H9 (cell line): ENCODE measurements at regions not wholly inside any gene's neighbourhood (a gene's known extent, or its start where the extent isn't known, plus 50 kb on each side); places are given as distances from the start of the nearest gene placed in this dataset.

ENCODE experiments used
- DNase-seq: peaks from one replicate; pipeline ENCODE4 v3.0.0-alpha.2; 2017
- H2AFZ ChIP-seq: one replicate; pipeline ENCODE4 v1.6.1; 2013; ENCODE audit warnings: mild to moderate bottlenecking, low read length, control low read depth, moderate library complexity
- H2AK5ac ChIP-seq: 2 replicates; pipeline ENCODE4 v1.6.1; 2013; ENCODE audit warnings: low read length, control low read depth, mixed read lengths; ENCODE audit not compliant: insufficient read length
- H2BK120ac ChIP-seq: one replicate; pipeline ENCODE4 v1.6.1; 2013; ENCODE audit warnings: low read depth, mild to moderate bottlenecking, low read length, control low read depth, inconsistent platforms; ENCODE audit not compliant: poor library complexity, severe bottlenecking
- H2BK12ac ChIP-seq: 2 replicates; pipeline ENCODE4 v1.6.1; 2013; ENCODE audit warnings: low read length, control low read depth, mixed read lengths, low read depth; ENCODE audit not compliant: insufficient read length
- H2BK15ac ChIP-seq: 2 replicates; pipeline ENCODE4 v1.6.1; 2013; ENCODE audit warnings: low read depth, low read length, control low read depth
- H2BK20ac ChIP-seq: one replicate; pipeline ENCODE4 v1.6.1; 2013; ENCODE audit warnings: low read depth, mild to moderate bottlenecking, low read length, control low read depth, inconsistent platforms; ENCODE audit not compliant: poor library complexity, severe bottlenecking
- H2BK5ac ChIP-seq: 2 replicates; pipeline ENCODE4 v1.6.1; 2013; ENCODE audit warnings: low read length, control low read depth, mixed read lengths; ENCODE audit not compliant: insufficient read length
- H3K14ac ChIP-seq: 2 replicates; pipeline ENCODE4 v1.6.1; 2013; ENCODE audit warnings: low read length, control low read depth; ENCODE audit not compliant: insufficient read depth
- H3K18ac ChIP-seq: 2 replicates; pipeline ENCODE4 v1.6.1; 2013; ENCODE audit warnings: low read depth, mild to moderate bottlenecking, mixed read lengths, low read length, control low read depth; ENCODE audit not compliant: insufficient read length
- H3K23ac ChIP-seq: 2 replicates; pipeline ENCODE4 v1.6.1; 2013; ENCODE audit warnings: low read length, control low read depth, mixed read lengths, low read depth; ENCODE audit not compliant: insufficient read length
- H3K23me2 ChIP-seq: 2 replicates; pipeline ENCODE4 v1.6.1; 2013; ENCODE audit warnings: low read depth, mild to moderate bottlenecking, mixed read lengths, low read length, control low read depth; ENCODE audit not compliant: insufficient read length, poor library complexity, severe bottlenecking
- H3K27ac ChIP-seq: 2 replicates; pipeline ENCODE4 v1.5.1; 2013; ENCODE audit warnings: low read length, control low read depth, mixed read lengths, low read depth; ENCODE audit not compliant: insufficient read length
- H3K27me3 ChIP-seq: 2 replicates; pipeline ENCODE4 v1.6.1; 2013; ENCODE audit warnings: low read length, control low read depth, inconsistent platforms; ENCODE audit not compliant: insufficient read depth
- H3K4ac ChIP-seq: 2 replicates; pipeline ENCODE4 v1.6.1; 2013; ENCODE audit warnings: low read depth, mild to moderate bottlenecking, control low read depth, inconsistent platforms, low read length, moderate library complexity
- H3K4me1 ChIP-seq: 2 replicates; pipeline ENCODE4 v1.6.1; 2013; ENCODE audit warnings: low read length, control low read depth, inconsistent platforms; ENCODE audit not compliant: insufficient read depth
- H3K4me2 ChIP-seq: 2 replicates; pipeline ENCODE4 v1.6.1; 2013; ENCODE audit warnings: low read length, control low read depth, mixed read lengths; ENCODE audit not compliant: insufficient read length, insufficient read depth
- H3K56ac ChIP-seq: 2 replicates; pipeline ENCODE4 v1.6.1; 2013; ENCODE audit warnings: low read depth, mild to moderate bottlenecking, mixed read lengths, low read length, control low read depth; ENCODE audit not compliant: insufficient read length
- H3K79me1 ChIP-seq: 2 replicates; pipeline ENCODE4 v1.6.1; 2013; ENCODE audit warnings: low read depth, mild to moderate bottlenecking, moderate library complexity, low read length, control low read depth, inconsistent platforms; ENCODE audit not compliant: insufficient read depth, poor library complexity, severe bottlenecking
- H3K79me2 ChIP-seq: 2 replicates; pipeline ENCODE4 v1.6.1; 2013; ENCODE audit warnings: low read length, control low read depth, inconsistent platforms; ENCODE audit not compliant: insufficient read depth
- H3K9ac ChIP-seq: 2 replicates; pipeline ENCODE4 v1.6.1; 2013; ENCODE audit warnings: low read length, control low read depth, mixed read lengths; ENCODE audit not compliant: insufficient read length; ENCODE audit errors: extremely low read depth
- H3K9me3 ChIP-seq: one replicate; pipeline ENCODE4 v1.6.1; 2013; ENCODE audit warnings: low read depth, low read length, inconsistent platforms; ENCODE audit not compliant: control insufficient read depth
- H3T11ph ChIP-seq: one replicate; pipeline ENCODE4 v1.6.1; 2013; ENCODE audit warnings: mild to moderate bottlenecking, low read length, control low read depth, inconsistent platforms
- H4K20me1 ChIP-seq: one replicate; pipeline ENCODE4 v1.6.1; 2013; ENCODE audit not compliant: control insufficient read depth, insufficient read length, insufficient read depth
- H4K5ac ChIP-seq: 2 replicates; pipeline ENCODE4 v1.6.1; 2013; ENCODE audit warnings: low read depth, mild to moderate bottlenecking, mixed read lengths, low read length, control low read depth; ENCODE audit not compliant: insufficient read length
- H4K8ac ChIP-seq: replicated peaks from 2 replicates; pipeline ENCODE4 v1.6.1; 2013; ENCODE audit warnings: low read length, control low read depth, mixed read lengths, low read depth; ENCODE audit not compliant: insufficient read length
- H4K91ac ChIP-seq: 2 replicates; pipeline ENCODE4 v1.6.1; 2013; ENCODE audit warnings: low read depth, mild to moderate bottlenecking, moderate library complexity, mixed read lengths, low read length, control low read depth; ENCODE audit not compliant: insufficient read length
- H3K27ac Mint-ChIP-seq, 3 experiments: 2 replicates in 2 of 3; 3 replicates in 1 of 3; pipeline ENCODE4 v1.8.0; 2020 to 2021; ENCODE audit warnings: mixed read lengths in 3 of 3, mild to moderate bottlenecking in 1 of 3, moderate library complexity in 1 of 3
- H3K27me3 Mint-ChIP-seq: 2 replicates; pipeline ENCODE4 v1.8.0; 2021; ENCODE audit warnings: low read depth, mild to moderate bottlenecking, moderate library complexity, mixed read lengths
- H3K36me3 Mint-ChIP-seq, 3 experiments: 2 replicates in 2 of 3; 3 replicates in 1 of 3; pipeline ENCODE4 v1.8.0; 2020 to 2021; ENCODE audit warnings: low read depth in 3 of 3, mixed read lengths in 3 of 3; ENCODE audit not compliant: insufficient read depth in 1 of 3
- H3K4me1 Mint-ChIP-seq, 2 experiments: 2 replicates each; pipeline ENCODE4 v1.8.0; 2020; ENCODE audit warnings: mixed read lengths in 2 of 2
- H3K4me3 Mint-ChIP-seq, 2 experiments: 2 replicates in 1 of 2; 3 replicates in 1 of 2; pipeline ENCODE4 v1.8.0; 2020 to 2021; ENCODE audit warnings: mild to moderate bottlenecking in 2 of 2, mixed read lengths in 2 of 2, moderate library complexity in 1 of 2
- H3K9me3 Mint-ChIP-seq, 2 experiments: 2 replicates in 1 of 2; 3 replicates in 1 of 2; pipeline ENCODE4 v1.8.0; 2020; ENCODE audit warnings: mild to moderate bottlenecking in 2 of 2, mixed read lengths in 2 of 2, moderate library complexity in 1 of 2
- WGBS: extraction: QIAGEN DNeasy Blood & Tissue Kit; methylation state at CpG from one replicate; pipeline ENCODE4 v1.1.7; 2013; ENCODE audit warnings: missing lambda C conversion rate, low lambda C conversion rate, mixed read lengths; ENCODE audit not compliant: insufficient read length; ENCODE audit errors: extremely low coverage; 5-methylcytosine and 5-hydroxymethylcytosine counted together
- TF ChIP-seq, protein P1 (sequence below): fragments of 200-600 bp; sonication (generic); conservative IDR thresholded peaks from 3 replicates; pipeline ENCODE4 v1.8.0; 2021; ENCODE audit warnings: antibody characterized with exemption, mild to moderate bottlenecking

GRCh38 chrX:5526191-5526590 lies 702.5 kb downstream of the NLGN4X start:
- Histone ChIP-seq H3K27ac (no peak overlapping the region), H3K9ac (no peak overlapping the region), H3K4me2 (no peak overlapping the region), H2BK120ac (no peak overlapping the region), H2BK5ac (no peak overlapping the region), H3K23ac (no peak overlapping the region), H4K91ac (no peak overlapping the region), H2BK12ac (no peak overlapping the region), H4K20me1 (no peaks in the 10 kb centered on the region), H3K4me1 (no peaks in the 10 kb centered on the region), H3T11ph (no peak overlapping the region), H4K5ac (no peak overlapping the region), H3K56ac (no peak overlapping the region), H3K79me1 (no peaks in the 10 kb centered on the region), H3K4ac (no peak overlapping the region), H2BK15ac (no peak overlapping the region), H2AFZ (no peak overlapping the region), H2AK5ac (no peak overlapping the region), H3K27me3 (no peaks in the 10 kb centered on the region), H3K79me2 (no peaks in the 10 kb centered on the region), H3K9me3 (no peaks in the 10 kb centered on the region), H3K14ac (no peak overlapping the region), H3K18ac (no peak overlapping the region), H3K23me2 (no peaks in the 10 kb centered on the region), H2BK20ac (no peak overlapping the region), H4K8ac (no peak overlapping the region)
- H3K4me3 Mint-ChIP-seq = no peak overlapping the region
- no CpG with 5 or more reads among the region's 2 CpGs for WGBS
- TF ChIP-seq, protein P1, sequence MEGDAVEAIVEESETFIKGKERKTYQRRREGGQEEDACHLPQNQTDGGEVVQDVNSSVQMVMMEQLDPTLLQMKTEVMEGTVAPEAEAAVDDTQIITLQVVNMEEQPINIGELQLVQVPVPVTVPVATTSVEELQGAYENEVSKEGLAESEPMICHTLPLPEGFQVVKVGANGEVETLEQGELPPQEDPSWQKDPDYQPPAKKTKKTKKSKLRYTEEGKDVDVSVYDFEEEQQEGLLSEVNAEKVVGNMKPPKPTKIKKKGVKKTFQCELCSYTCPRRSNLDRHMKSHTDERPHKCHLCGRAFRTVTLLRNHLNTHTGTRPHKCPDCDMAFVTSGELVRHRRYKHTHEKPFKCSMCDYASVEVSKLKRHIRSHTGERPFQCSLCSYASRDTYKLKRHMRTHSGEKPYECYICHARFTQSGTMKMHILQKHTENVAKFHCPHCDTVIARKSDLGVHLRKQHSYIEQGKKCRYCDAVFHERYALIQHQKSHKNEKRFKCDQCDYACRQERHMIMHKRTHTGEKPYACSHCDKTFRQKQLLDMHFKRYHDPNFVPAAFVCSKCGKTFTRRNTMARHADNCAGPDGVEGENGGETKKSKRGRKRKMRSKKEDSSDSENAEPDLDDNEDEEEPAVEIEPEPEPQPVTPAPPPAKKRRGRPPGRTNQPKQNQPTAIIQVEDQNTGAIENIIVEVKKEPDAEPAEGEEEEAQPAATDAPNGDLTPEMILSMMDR = no peak
- H3K9me3 Mint-ChIP-seq = peaks cover 0 to 2% of the 10 kb centered on the region in 2 experiments; a peak in 1 of 5 replicates
- H3K27ac Mint-ChIP-seq = no peak overlapping the region
- DNase-seq = no peak
- no peaks in the 10 kb centered on the region for H3K36me3 Mint-ChIP-seq
- no peaks in the 10 kb centered on the region for H3K27me3 Mint-ChIP-seq
- no peaks in the 10 kb centered on the region for H3K4me1 Mint-ChIP-seq
